ENCODE measurements at regions not wholly inside any gene's neighbourhood (a gene's known extent, or its start where the extent isn't known, plus 50 kb on each side); places are given as distances from the start of the nearest gene placed in this dataset.
"Not testable (repeated sequence)": the region's sequence is repeated elsewhere in the genome, so short reads cannot be mapped to it uniquely, and the experiment has no call there.

DNA sequence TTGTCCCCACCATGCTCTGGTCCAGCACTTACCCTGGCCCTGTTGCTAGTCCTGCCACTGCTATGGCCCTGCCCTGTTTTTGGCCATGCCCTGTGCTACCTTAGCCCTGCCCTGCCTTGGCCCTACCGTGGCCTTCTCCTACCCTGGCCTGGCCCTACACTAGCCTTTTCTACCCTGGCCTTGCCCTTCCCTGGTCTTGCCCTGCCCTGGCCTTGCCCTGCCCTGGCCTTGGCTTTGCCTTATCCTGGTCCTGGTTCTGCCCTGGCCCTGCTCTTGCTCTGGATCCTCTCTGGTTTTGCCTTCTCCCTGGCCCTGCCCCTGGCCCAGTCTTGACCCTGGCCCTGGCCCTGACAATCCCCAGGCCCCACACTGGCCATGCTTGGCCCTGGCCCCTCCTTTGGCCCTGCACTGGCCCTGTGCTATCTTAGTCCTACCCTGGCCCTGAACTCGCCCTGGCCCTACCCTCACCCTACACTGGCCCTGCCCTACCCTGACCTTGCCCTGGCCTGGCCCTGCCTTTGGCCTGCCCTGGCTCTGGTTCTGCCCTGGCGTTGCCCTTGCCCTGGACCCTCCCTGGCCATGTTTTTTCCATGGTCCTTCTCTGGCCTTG, 235.0 kb downstream of the GOLGA6L6 start:
- DNase-seq (ENCODE audit: low read depth) = not testable (repeated sequence)

DNA sequence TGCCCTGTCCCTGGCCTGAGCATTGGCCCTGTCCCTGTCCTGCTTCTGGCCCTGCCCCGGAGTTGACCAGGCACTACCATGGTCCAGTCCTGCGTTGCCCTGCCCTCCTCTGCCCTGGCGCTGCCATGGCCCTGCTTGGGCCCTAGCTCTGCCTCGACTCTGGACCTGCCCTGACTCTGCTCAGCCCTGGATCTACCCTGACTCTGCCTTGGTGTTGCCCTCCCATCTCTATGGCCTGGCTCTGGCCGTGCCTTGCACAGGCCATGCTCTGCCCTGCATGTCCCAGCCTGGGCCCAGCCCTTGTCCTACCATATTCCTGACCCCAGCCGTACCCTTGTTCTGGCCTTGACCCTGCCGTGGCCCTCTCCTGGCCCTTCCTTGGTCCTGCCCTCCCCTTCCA, 235.7 kb downstream of the GOLGA6L6 start:
- not testable (repeated sequence) for DNase-seq (ENCODE audit: low read depth)

DNA sequence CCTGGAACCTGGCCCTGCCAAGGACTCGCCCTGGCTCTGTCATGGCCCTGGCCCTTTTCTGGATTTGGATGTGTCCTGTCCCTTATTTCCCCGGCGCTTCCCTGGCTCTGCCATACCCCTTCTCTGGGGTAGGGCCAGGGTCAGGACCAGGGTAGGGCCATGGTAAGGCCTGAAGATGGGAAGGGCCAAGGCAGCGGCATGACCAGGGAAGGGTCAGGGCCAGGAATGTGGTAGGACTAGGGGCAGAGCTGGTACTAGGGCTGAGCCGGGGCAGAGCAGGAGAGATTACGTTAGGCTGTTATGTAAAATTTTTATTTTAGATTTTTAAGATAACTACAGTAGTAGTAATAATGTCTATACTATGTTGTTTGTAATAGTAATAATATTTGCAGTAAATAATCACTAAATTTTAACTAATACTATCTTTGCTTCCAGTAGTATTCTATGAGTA, 236.6 kb downstream of the GOLGA6L6 start:
- DNase-seq (ENCODE audit: low read depth) = not testable (repeated sequence)

DNA sequence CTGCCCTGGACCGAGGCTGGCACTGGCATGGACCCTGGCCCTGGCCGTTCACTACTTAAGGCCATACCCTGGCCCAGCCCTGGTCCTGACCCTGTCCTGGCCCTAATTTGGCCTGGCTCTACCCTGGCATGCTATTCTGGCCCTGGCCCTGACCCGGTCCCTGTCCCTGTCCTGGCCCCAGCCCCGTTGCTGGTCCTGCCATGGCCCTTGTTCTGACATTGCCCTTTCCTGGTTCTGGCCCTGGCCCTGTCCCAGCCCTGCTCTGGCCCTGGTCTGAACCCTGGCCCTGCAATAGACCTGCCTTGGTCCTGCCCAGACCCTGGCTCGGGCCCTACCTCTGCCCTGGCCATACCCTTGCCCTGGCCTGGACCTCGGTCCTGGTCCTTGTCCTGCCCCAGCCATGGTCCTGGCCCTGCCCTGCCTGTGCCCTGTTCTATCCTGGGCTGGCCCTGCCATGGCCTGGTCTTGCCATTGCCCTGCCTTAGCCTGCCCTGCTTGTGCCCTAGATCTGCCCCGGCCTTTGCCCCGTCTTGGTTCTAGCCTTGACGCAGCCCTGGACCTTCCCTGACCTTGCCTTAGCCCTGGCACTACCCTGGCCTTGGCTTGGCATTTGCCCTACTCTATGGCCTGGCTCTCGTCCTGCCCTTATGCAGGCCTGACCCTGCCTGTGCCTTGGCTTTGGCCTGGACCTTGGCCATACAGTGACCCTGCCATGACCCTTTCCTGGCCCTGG, 237.2 kb downstream of the GOLGA6L6 start:
- not testable (repeated sequence) for DNase-seq (ENCODE audit: low read depth)

DNA sequence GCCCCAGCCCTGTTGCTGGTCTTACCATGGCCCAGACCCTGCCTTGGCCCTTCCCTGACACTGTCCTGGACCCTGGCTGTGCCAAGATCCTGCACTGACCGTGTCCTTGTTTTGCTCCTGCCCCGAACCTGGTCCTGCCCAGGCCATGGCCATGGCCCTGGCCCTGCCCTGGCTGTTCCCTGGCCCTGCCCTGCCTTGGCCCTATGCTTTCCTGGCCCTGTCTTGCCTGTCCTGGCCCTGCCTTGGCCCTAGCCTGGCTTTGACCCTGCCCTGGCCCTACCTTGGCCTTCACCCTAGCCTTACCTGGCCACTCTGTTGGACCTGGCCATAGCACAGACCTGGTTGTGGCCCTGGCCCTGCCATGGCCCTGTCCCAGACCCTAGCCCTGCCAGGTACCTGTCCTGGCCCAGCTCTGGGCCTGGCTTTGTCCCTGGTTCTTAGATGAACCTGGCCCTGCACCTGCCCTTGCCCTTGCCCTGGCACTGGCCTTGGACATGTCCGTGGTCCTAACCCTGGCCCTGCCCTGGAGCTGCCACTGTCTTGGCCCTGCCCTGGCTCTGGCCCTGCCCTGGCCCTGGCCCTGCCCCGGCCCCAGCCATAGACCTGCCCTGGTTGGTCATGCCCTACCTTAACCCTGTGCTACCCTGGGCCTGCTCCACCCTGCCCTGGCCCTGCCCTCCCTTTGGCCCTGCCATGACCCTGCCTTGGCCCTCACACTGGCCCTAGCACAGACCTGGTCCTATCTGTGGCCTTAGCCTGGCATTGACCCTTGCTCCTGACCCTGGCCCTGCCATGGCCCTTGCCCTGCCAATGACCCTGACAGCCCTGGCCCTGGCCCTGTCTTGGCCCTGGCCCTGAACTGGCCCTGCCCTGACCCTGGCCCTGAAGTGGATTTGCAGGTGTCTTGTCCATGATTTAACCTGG, 238.1 kb downstream of the GOLGA6L6 start:
- not testable (repeated sequence) for DNase-seq (ENCODE audit: low read depth)

DNA sequence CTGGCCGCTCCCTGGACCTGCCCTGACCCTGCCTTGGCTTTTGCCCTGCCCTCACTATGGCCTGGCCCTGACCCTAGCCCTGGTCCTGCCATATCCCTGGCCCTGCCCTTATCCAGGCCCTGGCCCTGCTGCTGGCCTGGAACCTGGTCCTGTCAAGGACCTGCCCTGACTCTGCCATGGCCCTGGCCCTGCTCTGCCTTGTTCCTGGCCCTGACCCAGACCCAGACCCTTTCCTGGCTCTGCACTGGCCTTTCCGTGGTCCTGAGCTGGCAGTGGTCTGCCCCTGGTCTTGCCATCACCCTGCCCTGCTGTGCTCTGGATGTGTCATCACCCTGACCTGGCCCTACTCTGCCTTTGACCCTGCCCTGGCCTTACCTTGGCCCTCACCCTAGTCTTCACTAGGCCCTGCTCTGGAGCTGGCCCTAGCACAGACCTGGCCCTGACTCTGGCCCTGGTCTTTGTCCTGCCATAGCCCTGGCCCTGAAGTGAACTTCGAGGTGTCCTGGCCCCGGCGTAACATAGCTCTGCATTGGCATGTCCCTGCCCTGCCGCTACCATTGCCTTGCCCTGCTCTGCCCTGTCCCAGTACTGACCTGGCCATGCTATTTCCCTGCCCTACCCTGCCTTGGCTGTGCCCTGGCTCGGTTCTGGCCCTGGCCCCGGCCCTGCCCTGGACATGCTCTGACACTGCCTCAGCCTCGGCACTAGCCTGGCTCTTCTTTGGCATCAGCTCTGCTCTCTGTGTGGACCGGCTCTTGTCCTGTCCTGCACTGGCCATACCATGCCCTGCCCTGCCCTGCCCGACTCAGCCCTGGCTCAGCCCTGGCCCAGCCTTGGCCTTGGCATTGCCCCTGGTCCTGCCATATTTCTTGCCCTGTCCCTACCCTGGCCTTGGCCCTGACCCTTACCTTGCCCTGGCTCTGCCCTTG, 239.2 kb downstream of the GOLGA6L6 start:
- DNase-seq (ENCODE audit: low read depth) = not testable (repeated sequence)

DNA sequence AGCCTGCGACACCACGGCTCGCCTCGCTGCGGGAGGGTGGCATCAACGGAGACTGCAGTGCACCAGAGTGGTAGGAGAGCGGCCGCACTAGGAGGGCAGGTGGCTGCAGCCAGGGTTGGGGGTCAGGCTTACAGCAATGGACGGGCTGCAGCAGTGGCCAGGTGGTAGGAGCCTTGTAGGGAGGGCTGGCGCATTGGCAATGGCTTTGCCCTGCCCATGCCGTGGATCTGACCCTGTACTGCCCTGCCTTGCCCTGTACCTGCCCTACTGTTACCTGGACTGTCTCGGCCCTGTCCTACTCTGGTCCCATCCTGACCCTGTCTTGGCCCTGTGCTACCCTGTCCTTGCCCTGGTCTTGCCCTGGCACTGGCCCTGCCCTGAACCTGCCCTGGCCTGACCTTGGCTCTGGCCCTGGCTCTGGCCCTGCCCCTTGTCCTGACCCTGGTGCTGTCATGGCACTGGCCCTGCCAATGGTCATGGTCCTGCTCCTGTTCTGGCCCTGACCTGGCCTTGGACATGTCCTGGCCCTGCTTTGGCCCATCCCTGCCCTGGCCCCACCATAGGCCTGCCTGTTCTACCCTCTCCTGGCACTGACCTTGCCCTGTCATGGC, 240.0 kb downstream of the GOLGA6L6 start:
- not testable (repeated sequence) for DNase-seq (ENCODE audit: low read depth)

DNA sequence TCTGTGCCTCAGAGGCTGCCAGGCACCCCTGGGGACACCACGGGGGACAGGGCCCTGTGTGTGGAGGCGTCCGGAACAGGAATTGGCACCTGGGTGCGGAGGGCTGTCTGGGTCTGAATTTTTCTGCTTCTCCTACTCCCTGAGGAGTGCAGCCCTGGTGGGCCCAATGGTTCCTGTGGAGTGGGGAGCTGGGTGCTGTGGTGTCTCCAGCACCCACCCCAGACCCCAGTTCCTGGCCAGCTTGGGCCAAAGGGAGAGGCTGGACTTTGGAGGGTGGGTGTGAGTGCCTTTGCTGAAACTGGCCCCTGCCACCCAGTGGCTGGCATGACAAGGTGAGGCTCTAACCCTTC, 240.6 kb downstream of the GOLGA6L6 start:
- not testable (repeated sequence) for DNase-seq (ENCODE audit: low read depth)

DNA sequence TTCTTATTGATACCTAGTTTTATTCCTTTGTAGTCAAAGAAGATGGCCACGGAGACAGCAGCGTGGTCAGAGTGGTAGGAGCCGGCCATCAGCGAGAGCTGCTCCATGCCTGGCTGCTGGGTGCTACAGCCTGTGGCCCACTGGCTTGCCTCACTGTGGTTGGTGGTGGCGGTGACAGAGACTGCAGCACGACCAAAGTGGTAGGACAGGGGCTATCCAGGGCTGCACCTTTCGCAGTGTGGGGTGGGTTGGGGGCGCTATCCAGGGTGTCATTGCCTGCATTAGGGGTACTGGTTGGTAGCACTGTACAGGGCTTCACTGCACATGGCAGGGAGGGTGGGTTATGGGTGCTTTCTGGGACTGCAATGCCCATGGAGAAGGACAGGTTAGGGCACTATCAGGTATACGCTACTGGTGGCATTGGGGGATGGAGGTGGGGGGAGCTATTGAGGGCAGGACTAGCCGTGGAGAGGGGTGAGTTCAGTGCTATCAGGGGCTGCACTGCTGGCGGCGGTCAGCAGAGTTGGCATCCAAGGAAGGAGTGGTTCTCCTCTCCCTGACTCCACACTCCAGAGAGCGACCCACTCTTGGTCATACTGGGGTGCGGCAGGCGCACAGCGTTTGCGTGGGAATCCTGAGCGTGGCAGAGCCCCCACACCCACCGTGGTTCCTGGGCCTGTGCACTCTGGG, 241.1 kb downstream of the GOLGA6L6 start:
- DNase-seq (ENCODE audit: low read depth) = not testable (repeated sequence)

DNA sequence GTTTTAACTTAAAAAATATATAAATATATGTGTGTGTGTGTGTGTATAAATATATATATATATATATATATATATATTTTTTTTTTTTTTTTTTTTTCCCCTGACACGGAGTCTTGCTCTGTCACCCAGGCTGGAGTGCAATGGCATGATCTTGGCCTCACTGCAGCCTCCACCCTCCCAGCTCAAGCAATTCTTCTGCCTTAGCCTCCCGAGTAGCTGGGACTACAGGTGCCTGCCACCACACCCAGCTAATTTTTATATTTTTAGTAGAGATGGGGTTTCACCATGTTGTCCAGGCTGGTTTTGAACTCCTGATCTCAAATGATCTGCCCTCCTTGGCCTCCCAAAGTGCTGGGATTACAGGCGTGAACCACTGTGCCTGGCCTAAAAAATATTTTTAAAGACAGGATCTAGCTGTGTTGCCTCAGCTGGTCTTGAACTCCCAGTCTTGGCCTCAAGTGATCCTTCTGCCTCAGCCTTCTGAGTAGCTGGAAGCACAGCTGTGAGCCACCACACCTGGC, 243.9 kb downstream of the GOLGA6L6 start:
- not testable (repeated sequence) for DNase-seq (ENCODE audit: low read depth)

DNA sequence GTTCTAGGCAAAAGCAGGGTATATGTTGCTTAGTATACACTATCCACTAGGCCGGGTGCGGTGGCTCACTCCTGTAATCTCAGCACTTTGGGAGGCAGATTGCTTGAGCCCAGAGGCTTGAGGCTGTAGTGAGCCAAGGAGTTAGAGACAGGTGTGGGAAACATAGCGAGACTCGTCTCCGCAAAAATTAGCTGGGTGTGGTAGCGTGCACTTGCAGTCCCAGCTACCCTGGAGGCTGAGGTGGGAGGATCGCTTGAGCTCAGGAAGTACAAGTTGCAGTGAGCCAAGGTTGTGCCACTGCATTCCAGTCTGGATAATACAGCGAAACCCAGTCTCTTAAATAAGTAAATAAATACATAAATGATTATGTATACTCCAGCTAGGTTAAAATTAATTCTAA, 245.3 kb downstream of the GOLGA6L6 start:
- not testable (repeated sequence) for DNase-seq (ENCODE audit: low read depth)

DNA sequence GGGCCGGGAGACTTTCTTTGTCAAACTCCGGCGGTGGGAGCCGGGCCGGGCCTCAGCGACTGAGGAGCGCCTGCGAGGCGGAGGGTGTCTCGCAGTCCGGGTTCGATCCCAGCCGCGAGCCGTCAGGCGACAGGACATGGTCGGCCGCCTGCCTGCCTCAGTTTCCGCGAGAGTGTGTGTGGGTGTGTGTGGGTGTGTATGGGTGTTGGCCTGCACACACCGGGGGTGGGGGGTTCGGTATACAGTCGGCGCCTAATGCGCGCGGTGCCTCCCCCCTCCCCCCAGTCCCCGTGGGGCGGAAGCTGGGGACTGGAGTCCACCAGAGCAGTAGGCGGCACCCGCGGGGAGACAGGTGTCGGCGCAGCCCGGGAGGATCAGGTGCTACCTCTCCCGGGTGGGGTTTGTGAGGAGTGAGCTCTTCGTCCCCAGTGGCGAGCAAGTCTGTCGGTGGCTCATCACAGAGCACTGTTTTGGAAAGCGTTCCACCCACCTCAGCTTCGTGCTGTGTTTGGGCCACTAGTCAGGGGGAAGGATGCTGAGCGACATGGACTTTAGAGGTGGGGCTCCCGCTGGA, 246.3 kb downstream of the GOLGA6L6 start:
- no peak for DNase-seq (ENCODE audit: low read depth)

DNA sequence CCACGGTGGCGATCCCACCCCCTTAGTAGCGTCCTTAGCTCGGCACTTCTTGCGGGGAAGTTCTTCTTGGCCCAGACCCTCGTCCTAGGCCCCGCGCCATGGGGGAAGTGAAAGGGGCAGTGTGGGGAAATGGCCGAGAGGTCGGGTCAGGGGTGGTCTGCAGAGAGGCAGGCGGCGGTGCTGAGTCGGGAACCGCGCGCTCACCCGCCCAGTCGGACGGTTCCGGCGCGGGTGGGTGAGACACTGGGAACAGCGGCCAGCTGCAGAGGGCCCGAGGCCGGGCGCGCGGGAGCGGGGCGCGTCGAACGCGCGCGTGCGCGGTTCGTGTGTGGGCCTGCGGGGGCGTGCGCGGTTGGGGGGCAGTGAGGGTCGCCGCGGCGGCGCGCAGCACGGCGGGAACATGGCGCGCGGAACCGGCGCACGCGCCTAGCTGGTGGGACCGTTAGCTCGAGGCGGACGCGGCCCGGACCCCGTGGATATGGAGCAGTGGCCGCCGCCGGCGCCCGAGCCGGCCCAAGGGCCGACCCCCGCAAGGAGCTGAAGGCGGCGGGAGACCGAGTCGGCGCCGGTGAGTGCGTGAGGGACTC, 246.9 kb downstream of the GOLGA6L6 start:
- DNase-seq (ENCODE audit: low read depth) = no peak

DNA sequence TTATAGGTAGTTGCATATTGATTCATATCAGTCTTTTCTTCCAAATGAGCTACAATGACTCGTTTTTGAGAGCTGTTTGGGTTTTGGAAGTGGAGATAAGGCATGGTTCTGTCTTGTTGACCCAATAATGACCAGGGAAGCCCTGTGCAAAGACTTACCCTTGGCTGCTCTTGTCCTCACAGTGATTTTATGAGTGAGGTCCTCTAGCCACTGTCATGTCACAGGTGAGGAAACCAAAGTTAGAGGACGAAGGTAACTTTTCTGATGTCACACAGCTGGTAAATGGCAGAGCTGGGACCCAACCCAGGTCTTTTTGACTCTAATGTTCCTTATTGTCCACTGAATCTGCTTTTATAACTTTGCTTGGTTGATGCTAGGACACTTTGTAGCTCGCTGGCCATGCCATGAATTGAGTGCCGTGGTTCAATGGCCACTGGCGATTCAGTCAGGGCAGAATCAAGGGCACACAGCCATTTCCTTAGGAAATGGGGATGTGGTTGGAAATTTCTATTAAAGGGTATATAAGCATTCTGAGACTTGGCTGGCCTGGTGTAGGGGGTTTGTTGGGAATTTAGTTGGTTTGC, 249.1 kb downstream of the GOLGA6L6 start:
- not testable (repeated sequence) for DNase-seq (ENCODE audit: low read depth)

DNA sequence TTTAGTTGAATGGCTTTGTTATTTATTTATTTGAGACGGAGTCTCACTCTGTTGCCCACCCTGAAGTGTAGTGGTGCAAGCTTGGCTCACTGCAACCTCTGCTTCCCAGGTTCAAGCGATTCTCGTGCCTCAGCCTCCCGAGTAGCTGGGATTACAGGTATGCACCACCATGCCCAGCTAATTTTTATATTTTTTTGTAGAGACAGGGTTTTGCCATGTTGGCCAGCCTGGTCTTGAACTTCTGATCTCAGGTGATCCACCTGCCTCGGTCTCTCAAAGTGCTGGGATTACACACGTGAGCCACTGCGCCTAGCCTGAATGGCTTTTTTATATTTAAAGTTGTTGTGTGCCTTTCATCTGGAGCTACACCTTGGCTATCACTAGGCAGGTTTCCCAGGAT, 250.0 kb downstream of the GOLGA6L6 start:
- DNase-seq (ENCODE audit: low read depth) = not testable (repeated sequence)

DNA sequence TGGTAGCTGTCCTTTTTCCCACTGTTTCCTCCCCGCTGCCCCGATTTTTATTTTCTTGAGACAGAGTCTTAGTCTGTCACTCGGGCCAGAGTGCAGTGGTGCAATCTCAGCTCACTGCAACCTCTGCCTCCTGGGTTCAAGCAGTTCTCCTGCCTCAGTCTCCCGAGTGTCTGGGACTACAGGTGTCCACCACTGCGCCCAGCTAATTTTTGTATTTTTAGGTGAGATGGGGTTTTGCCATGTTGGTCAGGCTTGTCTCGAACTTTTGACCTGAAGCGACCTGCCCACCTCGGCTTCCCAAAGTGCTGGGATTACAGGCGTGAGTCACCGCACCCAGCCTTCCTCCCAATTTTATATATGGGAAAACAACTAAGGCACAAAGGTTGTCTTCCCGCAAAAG, 251.0 kb downstream of the GOLGA6L6 start:
- DNase-seq (ENCODE audit: low read depth) = not testable (repeated sequence)

DNA sequence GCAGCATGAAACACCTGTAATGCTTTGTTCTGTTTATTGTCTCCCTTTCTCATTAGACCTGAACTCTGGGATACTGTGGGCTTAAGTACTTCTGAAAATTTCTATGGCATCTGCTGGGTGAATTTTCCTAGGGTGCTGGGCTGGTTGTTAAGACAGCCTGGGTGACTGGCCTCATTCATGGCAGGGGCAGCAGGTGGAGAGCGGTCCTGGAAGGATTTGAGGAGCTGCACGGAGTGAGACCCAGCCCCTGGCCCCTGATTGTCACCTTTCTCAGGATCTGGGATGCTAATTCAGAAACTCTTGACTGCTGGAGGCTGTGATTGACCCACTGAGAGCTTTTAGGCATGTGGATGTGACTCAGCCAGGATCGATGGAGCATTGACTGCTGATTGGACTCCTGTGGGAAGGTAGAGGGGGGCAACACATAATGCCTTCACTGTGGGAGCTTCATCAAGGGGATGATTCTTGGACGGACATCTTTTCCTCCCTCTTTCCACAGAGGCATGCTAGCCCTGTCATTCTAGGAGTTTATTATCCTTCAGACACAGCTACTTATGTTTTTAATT, 252.0 kb downstream of the GOLGA6L6 start:
- not testable (repeated sequence) for DNase-seq (ENCODE audit: low read depth)

DNA sequence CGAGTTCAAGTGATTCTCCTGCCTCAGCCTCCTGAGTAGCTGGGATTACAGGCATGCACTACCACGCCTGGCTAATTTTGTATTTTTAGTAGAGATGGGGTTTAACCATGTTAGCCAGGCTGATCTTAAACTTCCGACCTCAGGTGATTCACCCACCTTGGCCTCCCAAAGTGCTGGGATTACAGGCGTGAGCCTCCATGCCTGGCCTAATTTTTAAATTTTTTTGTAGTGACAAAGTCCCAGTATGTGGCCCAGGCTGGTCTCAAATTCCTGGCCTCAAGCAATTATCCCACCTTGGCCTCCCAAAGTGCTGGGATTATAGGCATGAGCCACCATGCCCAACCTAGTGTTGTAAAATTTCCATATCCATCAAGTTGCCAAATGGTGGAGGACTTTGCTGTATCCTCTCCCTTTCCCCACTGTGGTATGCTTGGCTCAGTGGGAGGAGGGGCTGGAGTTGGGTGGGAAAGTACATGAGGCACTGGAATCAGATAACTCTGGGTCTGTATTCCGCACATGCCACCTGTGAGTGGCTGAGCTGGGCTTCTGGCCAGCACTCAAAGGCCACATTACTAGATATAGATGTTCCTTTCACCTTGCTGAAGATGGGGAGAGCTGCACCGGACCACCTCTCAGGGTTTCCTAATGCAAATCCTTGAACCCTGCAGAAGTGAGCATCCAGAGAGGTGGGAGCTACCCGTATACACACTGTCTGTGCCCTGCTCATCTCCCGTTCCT, 252.6 kb downstream of the GOLGA6L6 start:
- not testable (repeated sequence) for DNase-seq (ENCODE audit: low read depth)
